ENCODE measurements at regions not wholly inside any gene's neighbourhood (a gene's known extent, or its start where the extent isn't known, plus 50 kb on each side); places are given as distances from the start of the nearest gene placed in this dataset.

DNA sequence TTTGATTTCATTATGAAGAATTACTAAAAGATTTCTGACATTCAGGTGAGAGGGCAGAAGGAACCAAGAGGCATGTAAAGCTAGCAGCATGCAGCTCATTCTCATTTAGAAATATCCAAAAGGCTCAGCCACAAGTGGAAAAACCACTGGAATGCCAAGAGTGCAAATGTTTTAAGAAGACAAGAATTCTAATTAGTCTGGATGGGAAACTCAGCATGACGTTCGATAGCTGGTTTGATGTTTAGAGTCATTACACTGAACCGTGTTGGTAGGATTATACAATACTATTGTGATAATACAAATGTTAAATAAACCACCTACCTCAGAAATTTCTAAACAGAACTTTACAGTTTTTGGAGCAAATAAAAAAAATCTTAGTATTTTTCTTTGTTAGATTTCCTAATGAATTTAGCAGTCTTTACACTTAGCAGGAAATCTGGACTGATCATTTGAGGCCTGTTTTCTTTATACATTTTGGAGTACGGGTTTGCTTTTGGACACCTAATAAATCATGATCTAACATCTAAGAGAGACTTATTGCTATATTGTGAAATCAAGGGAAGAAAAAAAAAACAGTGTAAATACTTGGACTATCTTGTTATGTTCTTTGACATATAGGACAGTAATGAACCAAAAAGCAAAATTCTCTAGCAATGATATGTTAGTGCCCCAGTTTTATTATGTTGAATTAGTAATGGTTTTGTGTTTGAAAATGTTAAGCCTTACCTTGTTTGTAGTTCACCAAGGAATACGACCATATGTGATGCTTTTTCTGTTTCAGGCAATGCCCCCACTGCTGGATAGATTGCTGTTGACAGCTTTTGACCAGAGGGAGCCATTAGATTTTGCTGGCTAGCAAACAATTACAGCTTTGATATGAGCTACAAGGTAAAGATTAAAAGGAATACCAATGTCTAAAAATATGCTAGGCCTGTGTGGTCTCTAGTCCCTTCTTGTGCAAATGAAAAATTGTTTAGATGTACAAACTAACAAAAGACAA, 354.1 kb upstream of the SEMA3A start:
- CTCF ChIA-PET = interaction anchor here (1.2 kb wide), 1 partner anchor 10 kb away, joined by 3 read pairs; no protein-coding TSS in a partner anchor
- Histone ChIP-seq H3K9ac (ENCODE audit: control insufficient read depth, insufficient read depth, low read length) (no peak overlapping the region), H3K4me3 (no peak overlapping the region), H3K4me2 (ENCODE audit: control insufficient read depth, insufficient read depth) (no peak overlapping the region), H3K27ac (ENCODE audit: control insufficient read depth, insufficient read depth) (no peak overlapping the region), H3K4me1 (ENCODE audit: control insufficient read depth, insufficient read depth, low read length) (no peaks in the 10 kb centered on the region), H4K20me1 (ENCODE audit: control insufficient read depth, insufficient read depth) (no peaks in the 10 kb centered on the region), H3K36me3 (ENCODE audit: control insufficient read depth in 2 of 2, insufficient read depth in 2 of 2, low read length in 1 of 2) (no peaks in the 10 kb centered on the region), H3K27me3 (replicated peaks in 1 of 2; ENCODE audit: control insufficient read depth in 2 of 2, insufficient read depth in 2 of 2, low read length in 1 of 2) (no peaks in the 10 kb centered on the region), H2AFZ (ENCODE audit: control insufficient read depth, low read depth, low read length) (no peak overlapping the region), H3K9me3 (replicated peaks; ENCODE audit: control insufficient read depth, insufficient read depth, low read length) (no peaks in the 10 kb centered on the region), H3K79me2 (ENCODE audit: control insufficient read depth, insufficient read depth, low read length) (no peaks in the 10 kb centered on the region)
- intact Hi-C loops (cut with micrococcal nuclease; ENCODE audit: unreplicated experiment) = no loop called here
- DNase-seq (ENCODE audit: low read depth, low spot score) (no peak), ATAC-seq (no peak), FAIRE-seq (no peak)
- POLR2A ChIA-PET = no interaction called here
- in situ Hi-C loops (cut with MboI) = no loop called here
- WGBS (ENCODE audit: insufficient coverage, insufficient replicate concordance, low lambda C conversion rate, missing lambda C conversion rate) = 17% methylated on average over 5 of the region's 5 CpGs
- BruUV-seq (replicated peaks) = no TSS peak
- RAD21 ChIA-PET (ENCODE audit: unreplicated experiment) = no interaction called here
- SMC1A ChIA-PET (ENCODE audit: uncharacterized antibody, unreplicated experiment) = no interaction called here
- TF ChIP-seq ZBTB11 (CRISPR knock-in tag; IDR thresholded peaks at IDR 0.05) (no peak), IRF4 (IDR thresholded peaks at IDR 0.05; ENCODE audit: low read depth, low read length) (no peak), TAF1 (IDR thresholded peaks at IDR 0.05; ENCODE audit: borderline replicate concordance, low read depth, low read length) (no peak), SREBF1 (IDR thresholded peaks at IDR 0.05; ENCODE audit: low read length) (no peak), HCFC1 (IDR thresholded peaks at IDR 0.05; ENCODE audit: low read length) (no peak), CBFB (IDR thresholded peaks at IDR 0.05; ENCODE audit: low read depth) (no peak), ZNF217 (IDR thresholded peaks at IDR 0.05) (no peak), PML (IDR thresholded peaks at IDR 0.05; ENCODE audit: low read length) (no peak), E2F4 (IDR thresholded peaks at IDR 0.05; ENCODE audit: low read depth, low read length) (no peak), BHLHE40 (IDR thresholded peaks at IDR 0.05; ENCODE audit: borderline replicate concordance in 1 of 2, low read depth in 2 of 2, low read length in 1 of 2) (no peak), IKZF2 (IDR thresholded peaks at IDR 0.05) (no peak), YY1 (IDR thresholded peaks at IDR 0.05; ENCODE audit: low read depth, low read length) (no peak), POU2F2 (IDR thresholded peaks at IDR 0.05; ENCODE audit: borderline replicate concordance, low read depth, low read length) (no peak), JUND (IDR thresholded peaks at IDR 0.05; ENCODE audit: low read depth, low read length) (no peak)
- TF ChIP-seq, protein P1, sequence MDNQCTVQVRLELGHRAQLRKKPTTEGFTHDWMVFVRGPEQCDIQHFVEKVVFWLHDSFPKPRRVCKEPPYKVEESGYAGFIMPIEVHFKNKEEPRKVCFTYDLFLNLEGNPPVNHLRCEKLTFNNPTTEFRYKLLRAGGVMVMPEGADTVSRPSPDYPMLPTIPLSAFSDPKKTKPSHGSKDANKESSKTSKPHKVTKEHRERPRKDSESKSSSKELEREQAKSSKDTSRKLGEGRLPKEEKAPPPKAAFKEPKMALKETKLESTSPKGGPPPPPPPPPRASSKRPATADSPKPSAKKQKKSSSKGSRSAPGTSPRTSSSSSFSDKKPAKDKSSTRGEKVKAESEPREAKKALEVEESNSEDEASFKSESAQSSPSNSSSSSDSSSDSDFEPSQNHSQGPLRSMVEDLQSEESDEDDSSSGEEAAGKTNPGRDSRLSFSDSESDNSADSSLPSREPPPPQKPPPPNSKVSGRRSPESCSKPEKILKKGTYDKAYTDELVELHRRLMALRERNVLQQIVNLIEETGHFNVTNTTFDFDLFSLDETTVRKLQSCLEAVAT (IDR thresholded peaks at IDR 0.05) = no peak
- TF ChIP-seq, protein P2, sequence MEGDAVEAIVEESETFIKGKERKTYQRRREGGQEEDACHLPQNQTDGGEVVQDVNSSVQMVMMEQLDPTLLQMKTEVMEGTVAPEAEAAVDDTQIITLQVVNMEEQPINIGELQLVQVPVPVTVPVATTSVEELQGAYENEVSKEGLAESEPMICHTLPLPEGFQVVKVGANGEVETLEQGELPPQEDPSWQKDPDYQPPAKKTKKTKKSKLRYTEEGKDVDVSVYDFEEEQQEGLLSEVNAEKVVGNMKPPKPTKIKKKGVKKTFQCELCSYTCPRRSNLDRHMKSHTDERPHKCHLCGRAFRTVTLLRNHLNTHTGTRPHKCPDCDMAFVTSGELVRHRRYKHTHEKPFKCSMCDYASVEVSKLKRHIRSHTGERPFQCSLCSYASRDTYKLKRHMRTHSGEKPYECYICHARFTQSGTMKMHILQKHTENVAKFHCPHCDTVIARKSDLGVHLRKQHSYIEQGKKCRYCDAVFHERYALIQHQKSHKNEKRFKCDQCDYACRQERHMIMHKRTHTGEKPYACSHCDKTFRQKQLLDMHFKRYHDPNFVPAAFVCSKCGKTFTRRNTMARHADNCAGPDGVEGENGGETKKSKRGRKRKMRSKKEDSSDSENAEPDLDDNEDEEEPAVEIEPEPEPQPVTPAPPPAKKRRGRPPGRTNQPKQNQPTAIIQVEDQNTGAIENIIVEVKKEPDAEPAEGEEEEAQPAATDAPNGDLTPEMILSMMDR (IDR thresholded peaks at IDR 0.05 in 2 of 3, conservative IDR thresholded peaks at IDR 0.05 in 1 of 3; ENCODE audit: control insufficient read depth in 2 of 3, extremely low read depth in 1 of 3, insufficient read depth in 1 of 3, low read depth in 3 of 3, low read length in 3 of 3) = no peak

All from GM12878 (cell line).